ENCODE measurements at regions not wholly inside any gene's neighbourhood (a gene's known extent, or its start where the extent isn't known, plus 50 kb on each side); places are given as distances from the start of the nearest gene placed in this dataset.

GRCh38 chr5:161036296-161036695 lies 184.3 kb upstream of the ATP10B start:
- no peaks in the 10 kb centered on the region for H3K9me3 ChIP-seq
- intact Hi-C loops (cut with DNase I; ENCODE audit: low total_unique reads) = no loop called here
- no peaks in the 10 kb centered on the region for H3K36me3 ChIP-seq
- DNase-seq = no peak
- no peak overlapping the region for H3K4me3 ChIP-seq
- no peak for TF ChIP-seq CTCF (IDR thresholded peaks at IDR 0.05)
- no peak overlapping the region for H3K27ac ChIP-seq
- H3K27me3 ChIP-seq = no peaks in the 10 kb centered on the region
- H3K4me1 ChIP-seq = no peaks in the 10 kb centered on the region

- H3K4me3 ChIP-seq = no peak overlapping the region
- no peak overlapping the region for H3K27ac ChIP-seq
- H3K27me3 ChIP-seq = no peaks in the 10 kb centered on the region
- H3K9me3 ChIP-seq = no peaks in the 10 kb centered on the region
- no peak for DNase-seq
- intact Hi-C loops (cut with DNase I; ENCODE audit: low total_unique reads) = no loop called here
- no peaks in the 10 kb centered on the region for H3K36me3 ChIP-seq
- TF ChIP-seq CTCF (IDR thresholded peaks at IDR 0.05) = no peak
- no peaks in the 10 kb centered on the region for H3K4me1 ChIP-seq
Observed at GRCh38 chr5:161034451-161034850, 182.4 kb upstream of the ATP10B start.

DNA sequence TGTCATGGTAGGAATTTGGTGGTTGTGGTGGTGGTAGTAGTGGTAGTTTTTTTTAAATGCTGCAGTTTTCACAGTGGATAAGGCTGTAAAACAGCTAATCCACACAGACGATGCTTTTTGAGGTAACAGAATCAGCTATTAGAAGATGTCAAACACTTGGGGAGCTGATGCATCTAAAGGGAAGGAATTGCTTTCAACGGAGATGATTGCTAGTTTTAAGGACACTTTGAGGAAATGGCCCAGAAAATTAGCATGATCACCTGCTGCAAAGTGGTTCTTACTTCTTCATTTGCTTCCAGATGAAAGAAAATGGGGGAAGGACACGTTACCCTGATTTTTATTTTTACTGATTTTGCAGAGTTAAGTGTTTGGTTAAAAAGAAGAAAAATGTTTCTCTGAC lies 178.2 kb upstream of the ATP10B start:
- intact Hi-C loops (cut with DNase I; ENCODE audit: low total_unique reads) = no loop called here
- H3K27ac ChIP-seq = no peak overlapping the region
- no peak for TF ChIP-seq CTCF (IDR thresholded peaks at IDR 0.05)
- H3K4me1 ChIP-seq = no peaks in the 10 kb centered on the region
- no peak for DNase-seq
- no peaks in the 10 kb centered on the region for H3K9me3 ChIP-seq
- H3K27me3 ChIP-seq = no peaks in the 10 kb centered on the region
- H3K4me3 ChIP-seq = no peak overlapping the region
- H3K36me3 ChIP-seq = no peaks in the 10 kb centered on the region

GRCh38 chr5:161027763-161028162 lies 175.8 kb upstream of the ATP10B start:
- no peaks in the 10 kb centered on the region for H3K27me3 ChIP-seq
- DNase-seq = no peak
- H3K4me3 ChIP-seq = no peak overlapping the region
- H3K27ac ChIP-seq = no peak overlapping the region
- no peaks in the 10 kb centered on the region for H3K9me3 ChIP-seq
- no peaks in the 10 kb centered on the region for H3K36me3 ChIP-seq
- no peaks in the 10 kb centered on the region for H3K4me1 ChIP-seq
- intact Hi-C loops (cut with DNase I; ENCODE audit: low total_unique reads) = no loop called here
- no peak for TF ChIP-seq CTCF (IDR thresholded peaks at IDR 0.05)

DNA sequence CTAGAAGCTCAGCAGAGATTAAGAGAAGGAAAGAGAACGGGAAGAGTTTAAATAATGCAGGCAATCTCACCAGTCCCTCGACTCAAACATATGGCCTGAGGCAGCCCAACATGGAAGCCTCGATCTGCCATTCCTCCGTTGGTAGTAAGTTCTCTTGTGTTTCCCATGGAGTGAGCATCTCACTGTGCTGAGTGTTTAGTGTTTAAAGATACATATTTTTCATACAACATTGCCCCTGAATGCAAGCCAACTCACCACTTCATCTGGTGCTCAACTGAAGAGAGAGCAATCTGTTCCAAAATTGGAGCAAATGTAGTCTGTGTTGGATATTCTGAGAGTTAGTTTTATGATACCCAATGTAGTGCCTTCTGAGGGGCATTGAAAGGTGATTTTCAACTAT lies 171.5 kb upstream of the ATP10B start:
- no peaks in the 10 kb centered on the region for H3K36me3 ChIP-seq
- H3K27me3 ChIP-seq = no peaks in the 10 kb centered on the region
- H3K27ac ChIP-seq = no peak overlapping the region
- intact Hi-C loops (cut with DNase I; ENCODE audit: low total_unique reads) = no loop called here
- no peak for DNase-seq
- H3K9me3 ChIP-seq = no peaks in the 10 kb centered on the region
- no peak overlapping the region for H3K4me3 ChIP-seq
- TF ChIP-seq CTCF (IDR thresholded peaks at IDR 0.05) = no peak
- H3K4me1 ChIP-seq = no peaks in the 10 kb centered on the region

GRCh38 chr5:161022151-161022550 lies 170.1 kb upstream of the ATP10B start:
- Histone ChIP-seq H3K27me3 (no peaks in the 10 kb centered on the region), H3K4me3 (no peak overlapping the region), H3K9me3 (no peaks in the 10 kb centered on the region), H3K36me3 (no peaks in the 10 kb centered on the region), H3K4me1 (no peaks in the 10 kb centered on the region), H3K27ac (no peak overlapping the region)
- no peak for DNase-seq
- intact Hi-C loops (cut with DNase I; ENCODE audit: low total_unique reads) = no loop called here
- no peak for TF ChIP-seq CTCF (IDR thresholded peaks at IDR 0.05)

Data from tibial artery (tissue), 4 donors.